Ovary (tissue), 7 donors: ENCODE measurements at regions not wholly inside any gene's neighbourhood (a gene's known extent, or its start where the extent isn't known, plus 50 kb on each side); places are given as distances from the start of the nearest gene placed in this dataset.

ENCODE experiments used
- DNase-seq, 5 donors: peaks; one replicate each; pipeline ENCODE4 v3.0.0-alpha.2; 2019 to 2020
- H3K27ac ChIP-seq, 2 donors: fragments of 200-600 bp; one replicate each; pipeline versions ENCODE4 v1.5.1 to v1.8.0; 2019 to 2022
- H3K27me3 ChIP-seq: fragments of 200-600 bp; one replicate; pipeline ENCODE4 v1.8.0; 2022
- H3K36me3 ChIP-seq: fragments of 200-600 bp; sonication (generic); one replicate; pipeline ENCODE4 v1.5.1; 2019
- H3K4me1 ChIP-seq: one replicate; pipeline ENCODE4 v1.8.1; 2013; ENCODE audit warnings: mild to moderate bottlenecking, moderate library complexity; ENCODE audit not compliant: insufficient read depth
- H3K4me3 ChIP-seq: fragments of 200-600 bp; sonication (generic); one replicate; pipeline ENCODE4 v1.5.1; 2017
- H3K9me3 ChIP-seq, 2 donors: fragments of 200-600 bp in 1 of 2; sonication (generic) in 1 of 2; one replicate each; pipeline versions ENCODE4 v1.5.1 to v1.8.1; 2013 to 2019; ENCODE audit warnings: mild to moderate bottlenecking in 1 of 2, moderate library complexity in 1 of 2
- EP300 ChIP-seq: sonication (generic); formaldehyde crosslinking; IDR thresholded peaks from one replicate; pipeline ENCODE4 v1.6.1; 2017; ENCODE audit warnings: antibody characterized with exemption
- POLR2A ChIP-seq: fragments of 450-650 bp; IDR thresholded peaks from one replicate; pipeline ENCODE4 v1.6.1; 2017; ENCODE audit warnings: antibody characterized with exemption, mild to moderate bottlenecking, moderate library complexity
- WGBS, 3 donors: extraction: QIAGEN DNeasy Blood & Tissue Kit in 1 of 3; methylation state at CpG; one replicate each; pipeline versions ENCODE4 v1.1.5 to v1.1.7; 2013 to 2017; 5-methylcytosine and 5-hydroxymethylcytosine counted together
- intact Hi-C, 4 donors: fragments of 100-400 bp; cut with DNase I; formaldehyde crosslinking; loops; one replicate each; pipeline versions ENCODE4 v1.11.0 to v1.15.1; 2022 to 2023
- TF ChIP-seq, protein P1 (sequence below), 3 donors: fragments of 450-650 bp in 2 of 3; fragments of 200-600 bp in 1 of 3; IDR thresholded peaks; one replicate each; pipeline versions ENCODE4 v1.5.1 to v1.8.0; 2016 to 2022; ENCODE audit warnings: antibody characterized with exemption in 3 of 3, mild to moderate bottlenecking in 1 of 3
- donor health status: DM: no; HTN: no; CAD: no; lungs with moderate emphysema.
- donor health status: DM: no; HTN: no; CAD: no.
- donor health status: Bipolar disorder and iron deficiency.
- donor health status: DM: no; HTN: no; CAD: no.
- donor health status: DM: yes; HTN: yes; CAD: no.

DNA sequence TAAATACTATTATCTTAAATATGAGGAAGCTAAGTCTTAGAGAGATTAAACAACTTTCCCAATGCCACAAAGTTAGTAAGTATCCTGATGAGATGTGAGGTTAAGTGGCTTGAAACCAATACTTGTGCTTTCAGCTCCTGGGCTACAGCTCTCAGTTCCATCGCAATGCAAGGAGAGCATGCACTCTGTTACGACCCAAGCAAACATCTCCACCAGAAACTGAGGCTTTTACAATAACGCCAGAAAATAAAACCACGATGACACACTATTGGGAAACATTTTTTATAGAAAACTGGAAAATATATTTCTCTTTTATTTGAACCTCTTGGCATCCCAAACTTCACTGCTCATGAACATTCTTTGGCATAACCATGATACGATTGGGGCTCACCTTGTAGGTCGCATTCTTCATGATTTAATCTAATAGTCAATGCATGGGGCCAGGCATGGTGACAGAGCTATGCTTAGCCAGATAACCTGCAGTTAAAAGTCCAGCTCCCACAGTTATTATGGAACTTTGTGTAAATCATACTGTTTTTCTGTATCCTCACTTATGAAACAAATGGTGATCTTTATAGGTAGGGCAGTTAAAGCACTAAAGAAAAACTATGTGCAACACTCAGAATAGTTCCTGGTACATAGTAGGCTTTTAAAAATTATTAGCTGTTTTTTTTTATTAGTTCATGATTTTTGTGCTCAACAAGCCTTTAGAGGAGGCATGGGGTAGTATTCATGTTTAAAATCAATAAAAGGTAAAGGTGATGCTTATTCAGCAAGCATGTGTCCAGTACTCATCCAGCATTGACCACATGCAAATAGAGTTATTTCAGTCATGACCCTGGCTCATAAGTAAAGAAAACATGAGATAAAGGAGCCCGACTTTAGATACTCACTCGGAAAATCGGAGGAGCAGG, 238.3 kb upstream of the TRIB2 start:
- peaks cover 3% of the 10 kb centered on the region for H3K4me1 ChIP-seq
- no peaks in the 10 kb centered on the region for H3K9me3 ChIP-seq
- H3K4me3 ChIP-seq = no peak overlapping the region
- H3K27ac ChIP-seq = no peak overlapping the region
- TF ChIP-seq EP300 (no peak), POLR2A (no peak)
- TF ChIP-seq, protein P1, sequence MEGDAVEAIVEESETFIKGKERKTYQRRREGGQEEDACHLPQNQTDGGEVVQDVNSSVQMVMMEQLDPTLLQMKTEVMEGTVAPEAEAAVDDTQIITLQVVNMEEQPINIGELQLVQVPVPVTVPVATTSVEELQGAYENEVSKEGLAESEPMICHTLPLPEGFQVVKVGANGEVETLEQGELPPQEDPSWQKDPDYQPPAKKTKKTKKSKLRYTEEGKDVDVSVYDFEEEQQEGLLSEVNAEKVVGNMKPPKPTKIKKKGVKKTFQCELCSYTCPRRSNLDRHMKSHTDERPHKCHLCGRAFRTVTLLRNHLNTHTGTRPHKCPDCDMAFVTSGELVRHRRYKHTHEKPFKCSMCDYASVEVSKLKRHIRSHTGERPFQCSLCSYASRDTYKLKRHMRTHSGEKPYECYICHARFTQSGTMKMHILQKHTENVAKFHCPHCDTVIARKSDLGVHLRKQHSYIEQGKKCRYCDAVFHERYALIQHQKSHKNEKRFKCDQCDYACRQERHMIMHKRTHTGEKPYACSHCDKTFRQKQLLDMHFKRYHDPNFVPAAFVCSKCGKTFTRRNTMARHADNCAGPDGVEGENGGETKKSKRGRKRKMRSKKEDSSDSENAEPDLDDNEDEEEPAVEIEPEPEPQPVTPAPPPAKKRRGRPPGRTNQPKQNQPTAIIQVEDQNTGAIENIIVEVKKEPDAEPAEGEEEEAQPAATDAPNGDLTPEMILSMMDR (IDR thresholded peaks at IDR 0.05) = no peak
- H3K27me3 ChIP-seq = no peaks in the 10 kb centered on the region
- 49 to 54% (median 54%) methylated on average over 9 of the region's 9 CpGs for WGBS, 3 donors
- DNase-seq = no peak
- intact Hi-C loops = no loop called here
- H3K36me3 ChIP-seq = no peaks in the 10 kb centered on the region

DNA sequence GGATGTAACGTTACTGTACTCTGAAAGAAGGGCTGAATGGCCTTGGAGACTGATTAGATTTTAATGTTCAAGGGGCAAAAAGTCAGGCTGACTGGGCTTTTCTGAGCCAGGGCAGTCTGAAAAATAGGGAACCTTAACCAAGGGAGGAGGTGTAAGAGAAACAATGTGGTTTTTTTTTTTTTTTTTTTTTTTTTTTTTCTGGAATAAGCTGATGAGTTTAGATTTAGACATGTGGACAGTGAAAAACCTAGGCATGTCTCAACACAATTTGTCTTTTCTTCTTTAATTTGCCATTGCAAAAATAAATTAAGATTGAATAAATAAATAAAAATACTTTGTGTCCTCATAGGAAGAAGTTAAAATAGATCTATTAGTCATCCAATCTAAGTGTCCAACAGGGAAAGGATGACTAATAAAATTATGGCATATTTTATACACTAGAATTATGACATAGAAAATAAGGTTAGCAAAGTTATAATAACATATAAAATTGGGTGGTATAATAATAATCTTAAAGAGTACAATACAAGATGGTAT, 237.6 kb upstream of the TRIB2 start:
- Histone ChIP-seq H3K27me3 (no peaks in the 10 kb centered on the region), H3K4me3 (no peak overlapping the region), H3K36me3 (no peaks in the 10 kb centered on the region), H3K4me1 (peaks cover 3% of the 10 kb centered on the region), H3K27ac (no peak overlapping the region), H3K9me3 (no peaks in the 10 kb centered on the region)
- WGBS, 3 donors = 2 to 14% (median 7%) methylated on average over 1 of the region's 1 CpG
- intact Hi-C loops = no loop called here
- no peak for DNase-seq
- no peak for TF ChIP-seq EP300
- TF ChIP-seq POLR2A = no peak
- TF ChIP-seq, protein P1 (IDR thresholded peaks at IDR 0.05) = no peak

DNA sequence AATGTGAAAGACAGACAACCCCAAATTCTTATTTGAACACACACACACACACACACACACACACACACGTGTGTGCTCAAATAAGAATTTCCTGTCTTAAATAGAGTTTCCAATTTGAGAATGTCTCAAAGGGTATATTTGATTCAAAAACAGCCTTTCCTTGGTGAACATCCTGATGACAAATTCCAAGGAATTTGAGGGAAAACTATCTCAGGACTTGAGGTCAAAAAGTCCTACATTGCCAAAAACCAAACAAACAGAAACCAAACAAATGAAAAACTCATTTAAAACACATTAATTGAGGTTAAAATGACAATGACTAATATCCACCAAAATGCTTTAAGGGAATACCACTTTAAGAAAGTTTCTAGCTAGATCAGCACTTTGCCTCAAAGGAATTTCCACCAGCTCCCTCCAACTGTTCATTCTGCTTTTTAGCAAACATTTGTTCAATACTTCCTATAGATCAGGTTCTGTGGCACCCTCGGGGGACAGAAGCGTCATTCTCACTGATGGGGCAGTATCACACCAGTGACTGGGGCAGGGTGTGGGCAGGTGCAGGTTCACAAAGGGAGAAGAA, 232.1 kb upstream of the TRIB2 start:
- no peaks in the 10 kb centered on the region for H3K27me3 ChIP-seq
- WGBS, 3 donors = 71 to 72% (median 71%) methylated on average over 3 of the region's 3 CpGs
- no peak overlapping the region for H3K4me3 ChIP-seq

More for the DNA sequence above, 232.1 kb upstream of the TRIB2 start:
- Histone ChIP-seq H3K27ac (no peak overlapping the region), H3K4me1 (peaks cover 12% of the 10 kb centered on the region), H3K36me3 (no peaks in the 10 kb centered on the region), H3K9me3 (no peaks in the 10 kb centered on the region)
- DNase-seq = no peak
- TF ChIP-seq EP300 (no peak), POLR2A (no peak)
- TF ChIP-seq, protein P1 (IDR thresholded peaks at IDR 0.05) = no peak
- intact Hi-C loops = no loop called here
